NCI-H2227 (cell line): ENCODE measurements at regions not wholly inside any gene's neighbourhood (a gene's known extent, or its start where the extent isn't known, plus 50 kb on each side); places are given as distances from the start of the nearest gene placed in this dataset.
"Not testable (repeated sequence)": the region's sequence is repeated elsewhere in the genome, so short reads cannot be mapped to it uniquely, and the experiment has no call there.

ENCODE experiments used
- DNase-seq: peaks from one replicate; lab custom pipeline; 2025; ENCODE audit not compliant: unreplicated experiment; lab: John Stamatoyannopoulos, UW

- no peak for DNase-seq
Measured at GRCh38 chr16:79845033-79845733, 244.6 kb upstream of the MAF start.

- no peak for DNase-seq
Measured at GRCh38 chr16:79844603-79845002, 244.1 kb upstream of the MAF start.

GRCh38 chr16:79843631-79844043 lies 243.1 kb upstream of the MAF start:
- DNase-seq: no peak

GRCh38 chr16:79843145-79843544 lies 242.6 kb upstream of the MAF start:
- DNase-seq: no peak

- no peak for DNase-seq
Measured at GRCh38 chr16:79842197-79842596, 241.7 kb upstream of the MAF start.

- DNase-seq: no peak
Measured at GRCh38 chr16:79839466-79840341, 239.2 kb upstream of the MAF start.

- DNase-seq: no peak
Measured at GRCh38 chr16:79838496-79839259, 238.1 kb upstream of the MAF start.

GRCh38 chr16:79836144-79836543 lies 235.6 kb upstream of the MAF start:
- DNase-seq: no peak

- DNase-seq: no peak
Measured at GRCh38 chr16:79835194-79835593, 234.7 kb upstream of the MAF start.

GRCh38 chr16:79834720-79835119 lies 234.2 kb upstream of the MAF start:
- DNase-seq: no peak

GRCh38 chr16:79834003-79834402 lies 233.5 kb upstream of the MAF start:
- DNase-seq: not testable (repeated sequence)

- no peak for DNase-seq
Measured at GRCh38 chr16:79833559-79833958, 233.0 kb upstream of the MAF start.

GRCh38 chr16:79826732-79827475 lies 226.4 kb upstream of the MAF start:
- no peak for DNase-seq

GRCh38 chr16:79825002-79825401 lies 224.5 kb upstream of the MAF start:
- DNase-seq: no peak

GRCh38 chr16:79823639-79824038 lies 223.1 kb upstream of the MAF start:
- DNase-seq: no peak

GRCh38 chr16:79821911-79822310 lies 221.4 kb upstream of the MAF start:
- no peak for DNase-seq

- DNase-seq: no peak
Measured at GRCh38 chr16:79816081-79816497, 215.6 kb upstream of the MAF start.

GRCh38 chr16:79815049-79815448 lies 214.5 kb upstream of the MAF start:
- no peak for DNase-seq

GRCh38 chr16:79814124-79814523 lies 213.6 kb upstream of the MAF start:
- no peak for DNase-seq

- DNase-seq: no peak
Measured at GRCh38 chr16:79811541-79811940, 211.0 kb upstream of the MAF start.
